ENCODE measurements at regions not wholly inside any gene's neighbourhood (a gene's known extent, or its start where the extent isn't known, plus 50 kb on each side); places are given as distances from the start of the nearest gene placed in this dataset.

DNA sequence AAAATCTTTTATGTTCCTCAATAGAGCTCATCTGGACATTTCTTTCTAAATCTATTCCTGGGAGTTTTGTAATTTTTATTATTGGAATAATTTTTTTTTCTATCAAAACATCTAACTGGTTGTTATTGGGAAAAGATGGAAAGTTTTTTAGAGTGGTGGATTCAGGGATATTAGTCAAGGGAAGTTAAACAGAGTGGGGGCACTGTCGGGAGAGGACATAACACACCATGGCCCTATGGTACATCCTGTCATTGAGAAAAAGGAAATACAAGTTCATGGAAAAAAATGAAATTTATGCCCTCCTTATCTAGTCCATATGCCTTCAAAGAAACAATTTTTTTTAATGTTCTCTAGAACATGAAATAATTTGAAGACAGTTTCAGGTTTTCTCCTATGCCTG is 96.3 kb upstream of the TSPAN5 start:
- DNase-seq, result no peak

DNA sequence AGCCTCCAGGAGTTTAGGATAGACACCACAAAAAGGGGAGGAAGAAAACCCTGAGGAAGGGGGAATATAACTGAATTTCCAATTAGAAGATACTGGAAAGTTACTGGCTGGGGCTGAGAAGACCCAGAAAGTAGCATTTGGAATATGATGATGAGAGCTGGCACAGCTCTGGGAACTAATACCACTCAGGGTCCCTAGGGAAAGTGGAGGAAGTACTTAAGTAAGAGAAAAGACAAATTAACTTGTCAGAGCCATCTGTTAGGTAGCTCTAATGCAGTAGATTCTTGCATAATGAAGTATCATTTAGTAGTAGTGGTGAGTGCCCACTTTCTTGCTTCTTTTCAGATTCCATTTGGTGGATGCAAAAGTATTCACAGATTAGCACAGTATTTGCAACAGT is 90.8 kb upstream of the TSPAN5 start:
- no peak for DNase-seq

DNA sequence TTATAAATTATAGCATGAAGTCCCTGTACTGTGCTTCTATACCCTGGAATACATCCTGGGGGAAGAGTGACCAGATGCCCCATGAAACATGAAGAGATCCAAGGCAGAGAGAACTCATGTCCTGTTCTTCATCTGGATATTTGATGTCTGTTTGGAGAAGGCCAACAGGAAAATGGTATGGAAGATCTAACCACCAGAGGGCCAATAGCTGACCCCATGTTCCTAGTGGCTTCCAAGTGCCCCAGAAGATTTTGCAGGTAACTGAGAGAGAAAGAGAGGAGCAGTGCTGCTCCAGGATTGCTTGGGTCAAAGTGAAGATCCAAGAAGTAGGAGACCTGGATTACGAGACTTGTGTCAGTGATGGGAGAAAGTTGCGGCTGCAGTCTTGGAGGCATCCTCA is 90.2 kb upstream of the TSPAN5 start:
- no peak for DNase-seq

DNA sequence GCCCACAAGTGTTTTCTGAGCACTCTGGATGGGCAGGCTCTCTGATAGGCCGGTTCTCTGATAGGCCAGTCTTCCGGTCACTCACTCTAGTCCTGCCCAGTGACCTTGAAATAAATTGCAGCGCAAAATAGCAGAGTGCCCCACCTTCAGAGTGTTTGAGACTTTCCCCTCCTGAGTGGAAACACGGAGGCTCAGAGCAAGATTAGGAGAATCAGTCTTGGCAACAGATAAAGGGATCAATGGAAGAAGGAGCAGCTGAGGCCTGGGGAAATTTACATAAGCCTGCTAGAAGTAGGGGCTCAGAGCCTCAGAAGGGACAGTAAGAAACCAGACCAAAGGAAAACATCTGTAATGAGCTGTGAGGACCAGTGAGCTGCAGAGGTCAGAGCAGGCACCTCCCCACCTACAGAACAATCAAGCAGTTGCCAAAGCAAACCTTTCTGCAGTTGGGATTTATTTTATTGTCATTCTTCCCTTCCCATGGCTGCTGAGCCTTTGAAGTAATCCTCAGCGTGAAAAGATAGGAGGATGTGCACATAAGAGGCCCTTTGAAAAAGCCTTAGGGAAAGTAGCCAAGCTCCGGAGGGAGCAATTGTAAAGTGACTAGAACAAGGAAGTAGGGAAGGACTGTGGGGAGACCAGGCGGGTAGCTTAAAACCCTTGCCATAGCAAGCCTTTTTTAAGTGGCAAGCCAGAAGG is 89.1 kb upstream of the TSPAN5 start:
- no peak for DNase-seq

DNA sequence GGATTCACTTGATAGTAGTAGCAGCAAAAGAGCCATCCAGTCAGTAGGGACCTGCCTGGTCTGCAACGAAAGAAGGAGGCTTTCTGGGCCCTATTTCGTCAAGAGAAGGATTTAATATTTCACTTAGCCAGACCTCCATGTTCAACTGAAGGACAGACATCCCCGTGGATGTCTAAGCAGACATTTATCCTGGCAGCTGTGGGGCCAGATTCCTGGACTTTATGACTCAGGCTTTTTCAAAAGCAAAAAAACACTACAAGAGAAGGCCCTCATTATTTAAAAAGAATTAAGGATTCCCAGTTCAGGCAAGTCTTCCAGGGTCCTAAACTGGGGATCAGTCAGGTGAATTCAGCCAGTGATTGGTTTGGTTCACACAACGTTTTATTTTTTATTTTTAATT is 88.5 kb upstream of the TSPAN5 start:
- DNase-seq, result no peak

DNA sequence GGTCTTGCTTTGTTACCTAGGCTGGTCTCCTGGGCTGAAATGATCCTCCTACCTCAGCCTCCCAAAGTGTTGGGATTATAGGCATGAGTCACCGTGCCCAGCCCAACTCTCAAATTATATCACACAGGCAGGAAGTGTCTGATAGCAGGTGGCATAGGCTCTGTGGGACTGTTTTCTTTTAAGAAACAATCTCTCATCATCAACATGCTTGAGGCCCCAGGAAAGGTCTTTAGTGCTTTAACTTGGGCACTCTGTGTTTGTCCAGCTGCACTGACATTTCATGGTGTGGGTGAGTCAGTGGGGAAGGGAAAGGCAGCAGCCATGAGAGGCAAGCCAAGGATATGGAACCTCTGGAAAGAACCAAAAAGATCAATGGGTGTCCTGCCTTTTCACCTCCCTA is 88.1 kb upstream of the TSPAN5 start:
- peak; percentile 8 for DNase-seq

DNA sequence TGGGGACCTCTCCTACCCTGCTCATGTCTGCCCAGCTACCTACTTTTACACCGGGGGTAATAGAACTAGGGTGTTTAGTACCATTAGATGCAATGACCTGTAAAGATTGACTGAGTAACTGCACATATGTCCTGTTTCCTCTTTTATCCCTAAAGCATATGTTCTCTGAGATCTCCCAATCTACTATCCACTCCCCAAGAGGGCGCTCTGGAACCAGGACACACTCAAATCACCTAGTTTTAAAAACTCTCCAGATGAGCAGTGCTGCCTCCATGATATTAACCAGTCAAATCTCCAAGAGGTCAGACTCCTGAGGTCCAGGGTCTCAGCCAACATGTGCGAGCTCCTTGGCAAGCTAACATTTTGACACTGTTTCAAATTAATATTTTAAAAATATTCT is 87.0 kb upstream of the TSPAN5 start:
- DNase-seq, result peak; percentile 3

DNA sequence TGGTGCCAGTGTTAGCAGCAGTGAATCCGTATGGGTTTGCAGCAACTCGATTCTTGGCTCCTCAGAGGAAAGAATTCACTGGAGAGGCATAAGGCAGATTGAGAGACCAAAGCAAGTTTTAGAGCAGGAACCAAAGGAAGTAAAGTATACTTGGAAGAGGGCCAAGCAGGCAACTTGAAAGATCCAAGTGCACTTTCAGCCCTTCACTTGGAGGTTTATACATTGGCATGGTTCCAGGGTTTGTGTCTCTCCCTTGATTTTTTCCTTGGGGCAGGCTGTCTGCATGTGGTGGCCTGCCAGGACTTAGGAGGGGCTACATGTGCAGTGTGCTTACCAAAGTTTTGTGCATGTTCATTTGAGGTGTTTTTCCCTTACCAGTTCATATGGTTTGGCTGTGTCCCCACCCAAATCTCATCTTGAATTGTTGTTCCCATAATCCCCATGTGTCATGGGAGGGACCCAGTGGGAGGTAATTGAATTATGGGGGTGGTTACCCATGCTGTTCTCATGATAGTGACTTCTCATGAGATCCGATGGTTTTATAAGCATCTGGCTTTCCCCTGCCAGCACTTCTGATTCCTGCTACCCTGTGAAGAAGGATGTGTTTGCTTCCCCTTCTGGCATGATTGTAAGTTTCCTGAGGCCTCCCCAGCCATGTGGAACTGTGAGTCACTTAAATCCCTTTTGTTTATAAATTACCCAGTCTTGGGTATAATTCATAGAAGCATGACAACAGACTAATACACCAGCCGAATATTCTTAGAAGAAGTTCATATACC is 86.2 kb upstream of the TSPAN5 start:
- no peak for DNase-seq

DNA sequence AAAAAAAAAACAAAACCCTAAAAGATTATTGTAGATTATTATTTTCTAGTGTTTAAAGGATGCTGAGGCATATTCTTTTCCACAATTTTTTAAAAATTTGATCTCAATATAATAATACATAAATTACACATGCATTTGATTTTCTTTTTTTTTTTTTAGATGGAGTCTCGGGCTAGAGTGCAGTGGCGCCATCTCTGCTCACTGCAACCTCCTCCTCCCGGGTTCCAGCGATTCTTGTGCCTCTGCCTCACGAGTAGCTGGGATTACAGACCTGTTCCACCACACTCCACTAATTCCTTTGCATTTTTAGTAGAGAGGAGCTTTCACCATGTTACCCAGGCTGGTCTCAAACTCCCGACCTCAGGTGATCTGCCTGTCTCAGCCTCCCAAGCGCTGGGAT is 83.5 kb upstream of the TSPAN5 start:
- no peak for DNase-seq

DNA sequence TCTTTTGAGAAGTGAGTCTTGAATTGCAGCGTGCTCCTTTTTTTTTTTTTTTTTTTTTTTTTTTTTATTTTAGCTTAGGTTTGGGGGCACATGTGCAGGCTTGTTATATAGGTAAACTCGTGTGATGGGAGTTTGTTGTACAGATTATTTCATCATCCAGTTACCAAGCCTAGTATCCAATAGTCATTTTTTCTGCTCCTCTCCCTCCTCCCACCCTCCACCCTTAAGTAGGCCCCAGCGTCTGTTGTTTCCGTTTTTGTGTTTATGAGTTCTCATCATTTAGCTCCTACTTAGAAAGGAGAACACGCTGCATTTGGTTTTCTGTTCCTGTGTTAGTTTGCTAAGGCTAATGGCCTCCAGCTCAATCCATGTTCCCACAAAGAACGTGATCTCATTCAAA is 81.3 kb upstream of the TSPAN5 start:
- no peak for DNase-seq

DNA sequence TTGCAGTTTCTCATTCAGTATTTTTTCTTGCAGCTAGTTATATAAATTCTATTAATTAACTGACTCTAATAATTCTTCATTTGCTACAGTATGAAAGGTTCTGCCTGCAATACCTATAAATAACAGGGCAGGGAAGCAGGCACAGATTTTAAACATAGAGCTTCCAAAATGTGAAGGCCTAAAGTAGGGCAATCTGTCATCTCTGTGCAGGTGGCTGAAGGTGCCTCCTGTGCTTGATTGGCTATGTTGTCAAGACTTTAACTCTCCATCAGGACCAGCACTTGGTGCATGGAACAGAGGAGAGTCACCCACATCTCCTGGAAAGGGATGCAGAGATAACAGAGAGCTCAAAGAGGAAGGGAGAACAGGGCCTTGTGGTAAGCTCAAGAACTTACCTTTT is 75.2 kb upstream of the TSPAN5 start:
- DNase-seq, result no peak

DNA sequence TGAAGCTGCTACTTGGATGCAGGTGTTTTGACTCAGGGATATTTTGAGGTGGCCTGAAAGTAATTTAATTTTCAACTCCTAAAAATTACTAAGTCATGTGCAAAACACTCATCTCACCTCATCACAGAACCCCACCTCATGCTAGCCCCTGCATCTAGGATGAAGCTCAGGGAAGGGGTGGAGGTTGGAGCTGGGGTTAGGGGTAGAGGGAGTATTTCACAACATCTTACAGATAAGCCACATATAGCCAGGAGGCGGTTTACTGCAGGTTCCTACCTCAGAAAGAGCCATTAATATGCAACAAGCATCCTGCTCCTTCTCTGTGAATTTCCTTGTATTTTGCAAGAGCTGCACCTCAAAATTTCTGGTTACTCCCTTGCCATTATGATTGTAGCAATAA is 70.5 kb upstream of the TSPAN5 start:
- no peak for DNase-seq

DNA sequence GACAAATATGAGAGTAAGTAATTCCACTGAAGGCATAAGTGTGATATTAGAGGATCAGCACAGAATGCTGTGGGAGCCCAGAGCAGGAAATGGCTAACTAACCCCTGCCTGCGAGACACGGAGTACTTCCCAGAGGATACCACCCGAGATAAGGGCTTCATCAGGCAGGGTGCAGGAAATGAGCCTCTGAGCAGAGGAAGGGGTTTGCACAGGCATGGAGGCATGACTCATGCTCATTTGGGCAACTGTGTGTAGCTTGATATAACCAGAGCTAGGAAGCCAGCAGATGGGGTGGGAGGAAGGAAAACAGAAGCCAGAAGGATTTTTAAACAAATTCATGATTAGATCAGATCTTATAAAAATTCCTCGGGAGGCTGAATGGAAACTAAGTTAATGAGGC is 70.0 kb upstream of the TSPAN5 start:
- DNase-seq, result peak; percentile 5

DNA sequence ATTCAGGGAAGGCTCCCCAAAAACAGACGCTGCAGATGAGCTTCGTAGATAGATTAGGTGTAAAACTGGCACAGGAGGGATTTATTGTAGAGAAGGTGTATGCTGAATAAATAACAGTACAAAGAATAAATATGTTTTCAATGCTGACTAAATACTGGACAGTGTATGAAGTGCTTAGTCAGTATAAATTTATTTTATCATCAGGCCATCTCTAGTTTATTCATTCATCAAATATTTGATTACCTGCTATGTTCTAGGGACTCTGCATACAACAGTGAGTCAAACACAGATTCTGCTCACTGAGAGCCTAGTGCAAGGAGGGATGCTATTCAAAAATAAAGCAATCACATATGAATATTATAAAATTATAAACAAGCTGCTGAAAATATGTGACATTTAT is 63.6 kb upstream of the TSPAN5 start:
- no peak for DNase-seq

DNA sequence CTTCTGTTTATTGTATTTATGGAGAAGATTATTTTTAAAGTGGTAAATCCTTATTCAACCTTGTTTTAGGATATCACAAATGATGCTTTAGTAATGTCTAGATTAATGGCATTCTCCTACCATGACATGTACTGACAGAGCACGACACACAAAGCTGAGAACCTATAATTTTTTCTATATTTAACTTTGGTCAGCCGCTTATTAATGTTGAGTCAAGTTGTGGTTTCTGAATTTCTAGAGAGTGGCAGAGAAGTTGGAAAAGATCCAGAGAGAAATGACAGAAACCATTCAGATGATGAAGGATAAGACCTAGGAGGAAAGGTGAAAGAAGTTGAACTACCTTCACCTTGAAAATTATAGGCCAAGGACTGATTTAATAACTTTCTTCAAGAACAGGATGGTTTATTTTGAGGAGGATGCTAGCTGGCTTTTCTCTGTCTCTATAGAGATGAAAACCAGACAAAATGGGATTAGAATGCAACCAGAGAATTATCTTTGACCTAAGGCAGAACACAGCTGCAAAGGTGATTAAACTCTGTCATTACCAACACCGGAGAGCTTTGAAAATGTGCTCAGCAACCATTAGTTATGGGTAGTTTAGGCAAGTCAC is 62.6 kb upstream of the TSPAN5 start:
- no peak for DNase-seq

DNA sequence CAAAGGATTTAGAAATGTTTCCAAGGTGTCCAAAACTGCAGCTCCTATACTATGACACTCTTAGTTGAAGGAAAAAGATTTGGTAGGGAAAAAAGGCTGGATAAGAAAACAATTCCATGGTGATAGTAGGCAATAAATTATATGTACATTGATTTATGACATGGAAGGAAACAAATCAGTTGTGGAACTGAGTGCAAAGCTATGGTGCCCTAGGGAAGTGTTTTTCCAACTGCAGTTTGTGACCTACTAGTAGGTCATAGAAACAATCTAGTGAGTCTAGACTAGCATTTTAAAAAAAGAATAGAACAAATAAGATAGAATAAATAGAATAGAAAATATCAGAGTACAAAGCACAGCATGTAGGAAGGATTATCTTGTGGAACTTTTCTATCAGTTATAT is 58.4 kb upstream of the TSPAN5 start:
- DNase-seq, result no peak

DNA sequence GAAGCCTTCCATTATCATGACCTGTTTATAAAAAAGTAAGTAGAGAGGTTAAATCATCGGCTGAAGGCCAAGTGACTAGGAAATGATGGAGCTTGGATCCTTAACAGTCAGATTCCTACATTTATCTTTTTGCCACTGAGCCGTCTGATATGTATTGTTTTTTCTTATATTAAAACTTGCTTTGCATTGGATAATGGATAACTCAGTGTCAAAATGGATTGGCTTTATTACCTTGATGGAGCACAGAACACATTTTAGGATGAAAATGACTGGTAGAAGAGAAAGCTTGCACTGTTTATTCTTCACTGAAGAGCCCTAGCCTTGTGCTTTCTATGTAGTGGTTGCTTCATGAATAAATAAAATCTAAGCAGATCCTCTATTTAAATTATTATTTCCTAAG is 54.2 kb upstream of the TSPAN5 start:
- no peak for DNase-seq

DNA sequence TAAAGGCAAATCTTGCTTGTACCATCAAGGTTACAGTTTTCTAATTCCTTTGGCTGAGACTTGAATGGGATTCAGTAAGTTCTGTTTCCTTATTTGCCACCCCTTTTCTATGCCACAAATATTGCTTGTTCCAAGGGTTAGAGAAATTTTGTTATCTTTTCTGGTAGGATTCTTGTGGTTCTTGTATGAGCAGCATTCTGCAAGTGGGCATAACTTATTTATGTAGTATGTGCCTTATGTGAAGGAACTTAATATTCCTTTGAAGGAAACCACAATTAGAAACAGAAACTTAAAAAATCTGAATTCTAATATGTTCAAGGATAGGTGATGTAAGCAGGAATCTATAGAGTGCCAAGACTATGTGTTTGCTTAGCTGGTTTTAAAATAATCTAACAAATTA is 53.1 kb upstream of the TSPAN5 start:
- no peak for DNase-seq

DNA sequence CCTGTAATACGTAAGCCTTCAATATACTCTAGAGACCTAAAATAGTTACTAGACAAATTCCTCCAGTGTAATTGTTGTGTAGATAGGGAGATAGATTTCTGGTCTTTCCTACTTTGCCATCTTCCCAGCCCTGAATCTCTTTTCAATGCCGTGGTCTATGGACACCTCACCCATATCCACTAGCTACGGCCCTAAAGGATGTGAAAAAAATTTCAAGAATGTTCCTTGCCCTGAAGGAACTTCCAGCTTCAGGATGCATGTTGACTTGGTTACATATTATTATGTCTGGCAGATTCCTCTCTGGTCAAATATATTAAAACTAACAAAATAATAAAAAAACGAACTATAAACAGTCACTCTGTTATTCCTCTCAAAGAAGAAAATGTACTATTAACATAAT is 52.4 kb upstream of the TSPAN5 start:
- no peak for DNase-seq
